Neural cell (in vitro differentiated cells): ENCODE measurements at regions not wholly inside any gene's neighbourhood (a gene's known extent, or its start where the extent isn't known, plus 50 kb on each side); places are given as distances from the start of the nearest gene placed in this dataset.
"Not testable (repeated sequence)": the region's sequence is repeated elsewhere in the genome, so short reads cannot be mapped to it uniquely, and the experiment has no call there.

Experiments used
- H2AFZ ChIP-seq: fragments of 200-600, 300-800 bp; sonication (generic), shearing (Covaris generic); 2 replicates; pipeline ENCODE4 v1.6.0; 2014; ENCODE audit warnings: low read depth, mild to moderate bottlenecking, antibody characterized with exemption, low read length, moderate library complexity
- H3F3A ChIP-seq: fragments of 200-600 bp; shearing (Covaris generic); 2 replicates; pipeline ENCODE4 v1.6.1; 2016; ENCODE audit warnings: mild to moderate bottlenecking, moderate library complexity, mixed read lengths, antibody characterized with exemption, low read length; ENCODE audit not compliant: insufficient read depth, poor library complexity, severe bottlenecking
- H3K27ac ChIP-seq: fragments of 200-600, 300-800 bp; sonication (generic), shearing (Covaris generic); 2 replicates; pipeline ENCODE4 v1.5.1; 2014; ENCODE audit warnings: mild to moderate bottlenecking, low read length, moderate library complexity
- H3K27me3 ChIP-seq: fragments of 300-800, 200-600 bp; sonication (generic), shearing (Covaris generic); 2 replicates; pipeline ENCODE4 v1.6.0; 2014; ENCODE audit warnings: mild to moderate bottlenecking, low read depth, low read length, moderate library complexity; ENCODE audit not compliant: insufficient read depth
- H3K36me3 ChIP-seq: fragments of 300-800, 200-600 bp; sonication (generic), shearing (Covaris generic); 2 replicates; pipeline ENCODE4 v1.5.1; 2014; ENCODE audit warnings: mild to moderate bottlenecking, antibody characterized with exemption, low read length, moderate library complexity; ENCODE audit not compliant: insufficient read depth
- H3K4me2 ChIP-seq: fragments of 300-800, 200-600 bp; sonication (generic), shearing (Covaris generic); 2 replicates; pipeline ENCODE4 v1.6.0; 2014; ENCODE audit warnings: mild to moderate bottlenecking, low read length
- H3K4me3 ChIP-seq: fragments of 300-800, 200-600 bp; sonication (generic), shearing (Covaris generic); 2 replicates; pipeline ENCODE4 v1.5.1; 2014; ENCODE audit warnings: mild to moderate bottlenecking, low read length, moderate library complexity
- H3K79me2 ChIP-seq: fragments of 200-600 bp; shearing (Covaris generic); replicated peaks from 2 replicates; pipeline ENCODE4 v1.6.0; 2014; ENCODE audit warnings: mild to moderate bottlenecking, low read length, moderate library complexity; ENCODE audit not compliant: insufficient read depth
- H3K9ac ChIP-seq: fragments of 300-800, 200-600 bp; sonication (generic), shearing (Covaris generic); 2 replicates; pipeline ENCODE4 v1.6.1; 2016; ENCODE audit warnings: mild to moderate bottlenecking, low read length, mixed read lengths
- H3K9me2 ChIP-seq: fragments of 200-600 bp; shearing (Covaris generic); 2 replicates; pipeline ENCODE4 v1.6.1; 2016; ENCODE audit warnings: mild to moderate bottlenecking, low read length, mixed read lengths; ENCODE audit not compliant: insufficient read depth
- H3K9me3 ChIP-seq: fragments of 200-600, 300-800 bp; sonication (generic), shearing (Covaris generic); 2 replicates; pipeline ENCODE4 v1.6.1; 2016; ENCODE audit warnings: mild to moderate bottlenecking, mixed run types, low read length, moderate library complexity, mixed read lengths
- H4K20me1 ChIP-seq: fragments of 200-600 bp; shearing (Covaris generic); 2 replicates; pipeline ENCODE4 v1.6.1; 2016; ENCODE audit warnings: mild to moderate bottlenecking, mixed run types; ENCODE audit not compliant: insufficient read depth
- SMC3 ChIP-seq: fragments of 450-650 bp; conservative IDR thresholded peaks from 2 replicates; pipeline ENCODE4 v1.6.1; 2014; ENCODE audit warnings: antibody characterized with exemption, mild to moderate bottlenecking, moderate library complexity; ENCODE audit not compliant: poor library complexity
- TF ChIP-seq, protein P1 (sequence below): fragments of 450-650 bp; IDR thresholded peaks from 2 replicates; pipeline ENCODE4 v1.5.1; 2014; ENCODE audit warnings: antibody characterized with exemption, mild to moderate bottlenecking, moderate library complexity; ENCODE audit not compliant: poor library complexity, severe bottlenecking

DNA sequence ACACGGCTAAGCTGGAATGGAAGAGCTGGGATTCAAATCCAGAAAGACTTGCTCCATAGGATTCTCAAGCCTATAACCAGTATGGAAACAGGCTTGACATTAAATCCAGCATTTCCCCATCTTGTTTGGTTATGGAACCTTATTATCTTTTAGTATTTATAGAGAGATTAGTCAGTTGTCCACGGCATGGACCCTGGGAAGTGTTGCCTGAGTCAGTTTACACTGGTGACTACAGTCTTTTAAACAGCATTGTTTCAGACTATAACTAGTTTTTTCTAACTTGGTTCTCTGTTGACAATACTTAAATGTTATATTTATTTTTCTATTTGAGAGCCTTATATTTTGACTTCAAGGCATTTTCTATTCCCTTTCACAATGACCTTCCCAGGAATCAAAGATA lies 106.7 kb downstream of the SYT15B start:
- H4K20me1 ChIP-seq, H3K9me3 ChIP-seq, H3K4me2 ChIP-seq, H3K27ac ChIP-seq, H3K9ac ChIP-seq, H3F3A ChIP-seq, H3K27me3 ChIP-seq, H3K4me3 ChIP-seq, H3K79me2 ChIP-seq, H3K9me2 ChIP-seq, H3K36me3 ChIP-seq, H2AFZ ChIP-seq: not testable (repeated sequence)

DNA sequence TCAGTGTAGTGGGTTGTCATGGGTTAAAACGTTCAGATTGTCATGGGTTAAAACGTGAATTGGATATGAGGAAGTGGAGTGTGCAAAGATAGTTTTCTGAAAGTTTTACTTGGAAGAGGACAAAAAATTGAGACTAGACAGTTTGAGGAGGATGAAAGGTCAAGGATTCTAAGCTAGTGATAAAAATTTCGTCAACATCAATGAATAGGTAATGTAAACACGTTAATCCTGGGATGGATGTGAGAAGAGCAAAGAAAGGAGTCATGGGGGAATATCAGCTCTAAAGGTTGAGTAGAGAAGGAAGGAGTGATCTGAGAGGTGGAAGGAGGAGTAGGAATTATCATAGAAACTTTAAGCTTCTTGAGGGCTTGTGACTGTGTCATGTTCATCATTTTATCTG lies 109.2 kb downstream of the SYT15B start:
- not testable (repeated sequence) for H3K9ac ChIP-seq, H3K9me3 ChIP-seq, H3K79me2 ChIP-seq, H3K4me2 ChIP-seq, H3K27ac ChIP-seq, H2AFZ ChIP-seq, H4K20me1 ChIP-seq, H3K36me3 ChIP-seq, H3K27me3 ChIP-seq, H3F3A ChIP-seq, H3K4me3 ChIP-seq, H3K9me2 ChIP-seq

DNA sequence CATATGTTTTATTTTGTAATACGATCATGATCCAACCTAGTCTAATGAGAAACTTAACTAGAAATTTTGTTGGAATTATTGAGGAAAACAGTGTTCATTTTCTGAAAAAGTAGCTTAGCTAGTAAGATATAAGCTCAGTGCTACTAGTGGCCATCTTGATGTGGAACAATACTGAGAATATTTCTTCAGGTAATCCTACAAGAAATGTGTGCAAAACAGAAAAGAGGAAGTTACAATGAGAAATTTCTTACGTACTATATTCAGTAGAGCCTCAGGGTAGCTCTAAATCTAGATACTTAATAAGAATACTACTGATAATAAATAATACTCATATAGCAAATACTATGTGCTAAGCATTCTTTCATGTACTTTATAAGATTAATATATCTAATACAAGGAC lies 114.8 kb downstream of the SYT15B start:
- H3K9ac ChIP-seq, H3K4me2 ChIP-seq, H3K4me3 ChIP-seq, H3K9me3 ChIP-seq, H3K9me2 ChIP-seq, H3K27me3 ChIP-seq, H2AFZ ChIP-seq, H3K27ac ChIP-seq, H4K20me1 ChIP-seq, H3F3A ChIP-seq, H3K79me2 ChIP-seq, H3K36me3 ChIP-seq: not testable (repeated sequence)

DNA sequence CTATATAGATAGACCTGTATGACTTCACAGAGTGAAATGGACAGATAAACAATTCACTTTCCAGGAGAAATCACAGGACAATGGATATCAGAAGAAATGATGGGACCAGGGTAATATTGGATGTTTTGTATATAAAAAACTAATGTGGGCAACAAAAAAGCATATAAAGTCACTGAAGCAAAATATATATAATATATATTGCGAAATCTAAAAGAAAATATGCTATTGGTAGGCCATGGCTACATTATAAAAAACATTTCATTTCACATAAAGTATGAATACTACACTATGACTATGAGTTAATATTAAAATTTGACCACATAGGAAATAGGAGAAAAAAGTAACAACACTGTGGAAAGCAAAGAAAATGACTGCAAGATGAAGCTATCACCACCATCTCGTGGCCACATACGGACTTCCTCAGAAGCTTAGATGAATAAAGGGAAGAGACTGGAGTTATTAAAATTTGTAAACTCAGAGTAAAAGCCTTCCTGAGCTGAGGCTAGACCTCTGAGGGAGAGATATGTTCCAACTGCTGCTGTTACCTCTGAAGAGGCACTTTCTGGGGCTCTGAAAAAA lies 115.8 kb downstream of the SYT15B start:
- not testable (repeated sequence) for H3K9me2 ChIP-seq, H3K36me3 ChIP-seq, H3K9ac ChIP-seq, H2AFZ ChIP-seq, H3K4me3 ChIP-seq, H3K4me2 ChIP-seq, H3K9me3 ChIP-seq, H4K20me1 ChIP-seq, H3K79me2 ChIP-seq, H3K27me3 ChIP-seq, H3F3A ChIP-seq, H3K27ac ChIP-seq

DNA sequence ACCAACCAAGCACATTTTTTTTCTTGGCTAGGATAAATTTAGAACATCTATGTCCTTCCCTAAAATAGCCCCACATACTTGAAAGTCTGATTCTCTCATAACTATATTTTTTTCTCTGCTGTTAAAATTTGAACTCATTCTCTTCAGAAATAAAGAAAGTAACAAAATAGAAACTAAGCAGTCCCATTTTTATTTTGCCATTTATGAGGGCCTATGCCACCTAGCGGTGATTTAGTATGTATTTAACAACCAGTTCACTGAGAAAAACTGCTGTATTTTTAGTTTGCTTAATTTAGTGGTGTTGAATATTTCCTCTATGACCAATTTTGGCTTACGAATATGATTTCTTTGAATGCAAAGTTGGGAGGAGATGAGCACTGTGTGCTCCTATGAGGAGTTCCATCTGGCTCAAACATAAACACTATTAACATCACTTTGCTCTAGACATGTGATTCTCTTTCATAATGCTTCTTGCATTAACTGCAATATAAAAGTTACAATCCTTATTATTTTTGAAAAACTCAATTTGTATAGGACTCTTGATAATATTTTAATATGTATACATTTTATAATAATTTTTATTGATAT lies 116.6 kb downstream of the SYT15B start:
- not testable (repeated sequence) for H3K4me3 ChIP-seq, H3K9me2 ChIP-seq, H3K4me2 ChIP-seq, H3F3A ChIP-seq, H3K36me3 ChIP-seq, H3K27me3 ChIP-seq, H3K9me3 ChIP-seq, H3K79me2 ChIP-seq, H3K27ac ChIP-seq, H4K20me1 ChIP-seq, H2AFZ ChIP-seq, H3K9ac ChIP-seq
- TF ChIP-seq, protein P1, sequence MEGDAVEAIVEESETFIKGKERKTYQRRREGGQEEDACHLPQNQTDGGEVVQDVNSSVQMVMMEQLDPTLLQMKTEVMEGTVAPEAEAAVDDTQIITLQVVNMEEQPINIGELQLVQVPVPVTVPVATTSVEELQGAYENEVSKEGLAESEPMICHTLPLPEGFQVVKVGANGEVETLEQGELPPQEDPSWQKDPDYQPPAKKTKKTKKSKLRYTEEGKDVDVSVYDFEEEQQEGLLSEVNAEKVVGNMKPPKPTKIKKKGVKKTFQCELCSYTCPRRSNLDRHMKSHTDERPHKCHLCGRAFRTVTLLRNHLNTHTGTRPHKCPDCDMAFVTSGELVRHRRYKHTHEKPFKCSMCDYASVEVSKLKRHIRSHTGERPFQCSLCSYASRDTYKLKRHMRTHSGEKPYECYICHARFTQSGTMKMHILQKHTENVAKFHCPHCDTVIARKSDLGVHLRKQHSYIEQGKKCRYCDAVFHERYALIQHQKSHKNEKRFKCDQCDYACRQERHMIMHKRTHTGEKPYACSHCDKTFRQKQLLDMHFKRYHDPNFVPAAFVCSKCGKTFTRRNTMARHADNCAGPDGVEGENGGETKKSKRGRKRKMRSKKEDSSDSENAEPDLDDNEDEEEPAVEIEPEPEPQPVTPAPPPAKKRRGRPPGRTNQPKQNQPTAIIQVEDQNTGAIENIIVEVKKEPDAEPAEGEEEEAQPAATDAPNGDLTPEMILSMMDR: peak; percentile 53
- TF ChIP-seq SMC3: peak; percentile 46

DNA sequence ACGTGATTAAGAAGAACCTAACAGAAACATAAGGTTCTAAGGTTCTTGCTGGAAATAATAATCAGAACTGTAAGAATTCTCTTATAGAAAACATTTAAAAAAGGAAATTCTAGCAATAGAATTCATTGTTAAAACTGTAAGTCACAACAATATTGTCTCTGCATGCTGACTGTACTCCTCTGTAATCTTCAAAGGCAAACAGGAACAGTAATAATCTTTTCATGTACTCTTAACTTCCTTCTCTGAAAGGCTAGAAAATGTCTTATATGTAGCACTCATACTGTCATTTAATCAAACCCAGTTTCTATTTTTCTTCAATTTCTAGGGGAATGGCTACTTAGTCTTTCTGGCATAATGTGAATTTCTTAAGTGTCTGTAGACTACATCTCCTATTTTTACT lies 103.5 kb upstream of the AGAP9 start:
- H3K27ac ChIP-seq, H3K27me3 ChIP-seq, H4K20me1 ChIP-seq, H3K79me2 ChIP-seq, H3K9ac ChIP-seq, H3F3A ChIP-seq, H3K4me2 ChIP-seq, H3K36me3 ChIP-seq, H2AFZ ChIP-seq, H3K9me3 ChIP-seq, H3K9me2 ChIP-seq, H3K4me3 ChIP-seq: not testable (repeated sequence)

DNA sequence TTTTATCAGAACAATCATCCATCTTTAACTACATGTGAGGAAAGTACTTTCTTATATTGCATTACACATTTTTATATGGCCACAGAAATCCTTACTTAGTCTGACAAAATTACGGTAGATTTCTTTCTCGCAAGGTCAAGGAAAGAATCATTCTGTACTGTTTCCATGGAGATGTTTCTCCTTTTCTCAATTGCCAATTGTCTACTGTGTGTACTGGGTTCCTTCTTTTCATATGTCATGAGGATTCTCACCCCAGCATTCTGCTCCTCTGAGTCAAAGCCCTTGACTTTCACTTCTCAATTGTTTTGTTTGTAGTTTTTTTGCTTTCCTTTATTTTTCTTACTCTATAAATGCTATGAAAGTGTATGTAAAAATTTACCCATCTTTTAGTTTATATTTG lies 99.3 kb upstream of the AGAP9 start:
- H3K9me2 ChIP-seq, H3K36me3 ChIP-seq, H3K27me3 ChIP-seq, H3K27ac ChIP-seq, H3K4me3 ChIP-seq, H3K9me3 ChIP-seq, H3F3A ChIP-seq, H3K4me2 ChIP-seq, H3K9ac ChIP-seq, H3K79me2 ChIP-seq, H4K20me1 ChIP-seq, H2AFZ ChIP-seq: not testable (repeated sequence)
